Skeletal muscle satellite cell (primary cell): ENCODE measurements at regions not wholly inside any gene's neighbourhood (a gene's known extent, or its start where the extent isn't known, plus 50 kb on each side); places are given as distances from the start of the nearest gene placed in this dataset.

Experiments
- H3K27me3 ChIP-seq: 2 replicates; pipeline ENCODE4 v1.7.0; 2013; ENCODE audit warnings: low read length; ENCODE audit not compliant: control insufficient read depth, insufficient read depth
- H3K36me3 ChIP-seq: 2 replicates; pipeline ENCODE4 v1.7.0; 2013; ENCODE audit warnings: mild to moderate bottlenecking, control low read depth, low read length; ENCODE audit not compliant: insufficient read depth
- H3K4me1 ChIP-seq: 2 replicates; pipeline ENCODE4 v1.7.0; 2013; ENCODE audit warnings: low read length; ENCODE audit not compliant: control insufficient read depth, insufficient read depth
- H3K4me2 ChIP-seq: 2 replicates; pipeline ENCODE4 v1.7.0; 2013; ENCODE audit warnings: mild to moderate bottlenecking, low read length
- H3K4me3 ChIP-seq: 2 replicates; pipeline ENCODE4 v1.7.0; 2013; ENCODE audit warnings: low read length
- H3K9ac ChIP-seq: 2 replicates; pipeline ENCODE4 v1.7.0; 2013; ENCODE audit warnings: mild to moderate bottlenecking, low read depth, low read length, moderate library complexity
- H3K9me3 ChIP-seq: replicated peaks from 2 replicates; pipeline ENCODE4 v1.7.0; 2013; ENCODE audit warnings: mild to moderate bottlenecking, control low read depth, low read length

GRCh38 chr22:44578516-44579230 lies 80.6 kb upstream of the RTL6 start:
- Histone ChIP-seq H3K4me2 (no peak overlapping the region), H3K4me1 (peaks cover 9% of the 10 kb centered on the region), H3K27me3 (peaks cover 60% of the 10 kb centered on the region), H3K4me3 (no peak overlapping the region), H3K36me3 (no peaks in the 10 kb centered on the region), H3K9ac (no peak overlapping the region), H3K9me3 (no peaks in the 10 kb centered on the region)

DNA sequence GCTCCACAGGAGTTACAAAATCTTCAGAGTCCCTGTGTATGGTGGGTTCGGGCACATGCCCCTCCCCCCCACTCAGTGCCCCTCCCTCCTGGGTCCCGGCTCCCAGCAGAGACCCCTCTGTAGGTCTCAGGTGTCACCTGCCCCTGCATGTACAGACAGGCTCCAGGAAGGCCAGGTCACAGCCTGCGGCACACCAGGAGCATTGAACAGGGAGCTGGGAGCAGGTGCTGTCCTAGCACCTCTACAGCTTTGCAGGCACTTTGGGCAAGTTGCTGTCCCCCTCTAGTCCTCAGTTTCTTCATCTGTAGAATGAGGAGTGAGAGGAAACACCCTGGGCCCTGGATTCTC lies 80.1 kb upstream of the RTL6 start:
- H3K9ac ChIP-seq = no peak overlapping the region
- H3K9me3 ChIP-seq = no peaks in the 10 kb centered on the region
- no peak overlapping the region for H3K4me2 ChIP-seq
- H3K4me1 ChIP-seq = peaks cover 11% of the 10 kb centered on the region
- H3K4me3 ChIP-seq = no peak overlapping the region
- H3K27me3 ChIP-seq = peaks cover 57% of the 10 kb centered on the region
- no peaks in the 10 kb centered on the region for H3K36me3 ChIP-seq

DNA sequence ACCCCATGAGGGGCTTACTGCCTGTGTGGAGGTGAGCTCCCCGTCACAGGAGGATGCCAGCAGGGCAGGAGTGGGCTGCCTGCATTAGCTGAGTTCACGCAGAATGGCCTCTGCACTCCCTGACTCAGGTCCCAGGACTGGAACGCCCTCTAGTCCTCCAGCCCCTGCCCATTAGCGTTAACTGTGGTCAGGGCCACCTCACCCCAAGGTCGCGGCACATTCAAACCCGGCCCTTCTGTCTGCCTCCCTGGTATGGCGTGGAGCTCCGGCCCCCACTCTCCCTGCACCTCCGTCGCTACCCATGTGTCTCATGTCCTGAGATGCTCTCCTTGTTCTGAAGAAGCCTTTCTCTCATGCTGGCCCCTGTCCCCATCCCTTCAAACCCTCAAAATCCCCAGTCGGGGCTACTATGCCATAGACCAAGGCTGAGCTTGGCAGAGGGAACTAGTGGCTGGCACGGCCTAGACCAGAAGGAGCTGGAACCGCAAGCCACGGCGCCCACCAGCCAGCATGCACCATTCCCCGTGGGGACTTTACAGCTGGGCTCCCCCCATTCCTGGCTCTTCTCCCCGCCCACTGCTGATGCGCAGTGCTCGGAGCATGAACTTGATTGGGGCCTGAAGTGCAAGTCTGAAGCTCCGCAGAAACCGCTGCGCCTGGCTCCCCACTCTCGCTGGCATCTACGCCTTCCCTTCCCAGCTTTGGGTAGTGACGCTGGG lies 79.5 kb upstream of the RTL6 start:
- H3K4me2 ChIP-seq = no peak overlapping the region
- no peaks in the 10 kb centered on the region for H3K36me3 ChIP-seq

DNA sequence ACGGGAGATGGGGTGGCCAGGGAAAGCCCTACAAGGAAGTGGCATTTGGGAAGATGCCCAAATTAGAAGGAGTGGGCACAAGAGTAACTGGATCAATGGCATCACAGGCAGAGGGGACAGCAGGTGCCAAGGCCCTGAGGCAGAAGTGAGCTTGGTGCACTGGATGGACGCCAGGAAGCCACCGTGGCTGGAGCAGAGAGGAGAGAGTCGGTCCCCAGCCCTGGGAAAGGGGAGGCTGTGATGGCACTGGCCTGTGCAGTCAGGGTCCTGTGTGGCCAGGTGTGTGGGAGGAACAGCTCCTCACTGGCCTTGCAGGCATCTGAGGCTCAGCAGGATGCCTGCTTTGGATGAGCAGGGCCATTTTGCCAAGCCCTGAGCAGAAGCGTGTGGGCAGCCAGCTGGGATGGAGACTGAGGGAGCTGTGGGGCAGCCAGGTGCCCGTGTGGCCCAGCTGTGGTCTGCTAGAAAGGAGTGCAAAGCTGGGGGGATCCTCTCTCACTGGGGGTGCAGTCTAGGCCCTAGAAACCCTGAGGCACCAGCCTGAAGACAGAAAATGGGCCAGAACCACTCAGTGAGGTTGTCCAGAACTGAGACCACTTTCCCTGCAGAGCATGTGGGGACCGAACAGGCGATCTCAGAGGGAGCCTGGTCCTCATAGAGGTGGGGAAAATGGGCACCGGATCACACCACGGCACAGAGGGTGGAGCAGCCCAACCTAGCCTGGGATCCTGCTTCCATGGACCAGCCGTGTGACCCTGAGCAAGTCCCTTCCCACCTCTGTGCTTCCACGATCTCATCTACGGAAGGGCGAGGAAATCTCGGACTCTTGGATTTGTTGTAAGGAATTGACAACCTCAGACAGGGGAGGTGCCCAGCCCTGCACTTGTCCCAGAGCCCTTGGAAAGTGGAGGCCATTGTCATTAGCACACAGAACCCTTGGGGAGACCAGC lies 78.6 kb upstream of the RTL6 start:
- no peak overlapping the region for H3K9ac ChIP-seq
- no peak overlapping the region for H3K4me2 ChIP-seq
- peaks cover 11% of the 10 kb centered on the region for H3K4me1 ChIP-seq
- H3K36me3 ChIP-seq = no peaks in the 10 kb centered on the region
- peaks cover 56% of the 10 kb centered on the region for H3K27me3 ChIP-seq
- H3K9me3 ChIP-seq = no peaks in the 10 kb centered on the region
- no peak overlapping the region for H3K4me3 ChIP-seq

More for the DNA sequence above, 79.5 kb upstream of the RTL6 start:
- Histone ChIP-seq H3K9me3 (no peaks in the 10 kb centered on the region), H3K4me3 (no peak overlapping the region), H3K4me1 (peaks cover 11% of the 10 kb centered on the region), H3K27me3 (peaks cover 54% of the 10 kb centered on the region), H3K9ac (no peak overlapping the region)

GRCh38 chr22:44575381-44576268 lies 77.6 kb upstream of the RTL6 start:
- Histone ChIP-seq H3K4me2 (no peak overlapping the region), H3K4me1 (peaks cover 11% of the 10 kb centered on the region), H3K36me3 (no peaks in the 10 kb centered on the region), H3K9ac (no peak overlapping the region), H3K27me3 (peaks cover 56% of the 10 kb centered on the region), H3K4me3 (no peak overlapping the region), H3K9me3 (no peaks in the 10 kb centered on the region)

DNA sequence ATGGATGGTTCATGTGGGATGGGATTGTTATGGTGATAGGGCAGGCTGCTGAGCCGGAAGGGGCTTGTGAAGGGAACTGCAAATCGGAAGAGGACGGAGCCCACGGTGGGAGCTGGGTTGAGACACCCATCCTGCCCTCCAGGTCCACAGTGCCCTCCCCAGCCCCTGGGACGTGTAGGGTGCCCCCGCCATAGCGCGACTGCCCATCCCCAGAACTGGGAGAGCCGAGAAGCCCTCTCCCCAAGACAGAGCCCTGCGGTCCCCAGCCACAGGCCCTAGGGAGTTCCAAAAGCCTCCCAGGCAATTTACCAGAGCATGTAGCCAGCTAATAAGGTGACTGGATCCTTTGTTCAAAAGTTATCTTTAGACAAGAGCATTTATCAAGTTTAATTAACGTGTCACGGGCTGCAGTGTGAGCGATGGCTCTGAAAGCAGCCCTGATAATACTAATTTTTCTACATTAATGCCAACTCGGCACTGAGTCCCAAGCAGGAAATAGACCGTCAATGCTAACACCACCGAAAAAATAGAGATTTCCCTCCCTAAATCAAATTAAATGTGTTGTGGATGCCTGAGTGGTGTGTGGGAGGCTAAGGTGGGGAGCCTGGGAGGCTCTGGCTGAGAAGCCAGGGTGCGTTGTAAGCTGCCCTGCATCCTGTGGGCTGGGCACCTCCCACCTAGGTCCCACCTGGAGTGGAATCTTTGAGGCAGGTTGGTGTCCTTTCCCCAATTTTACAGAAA lies 76.8 kb upstream of the RTL6 start:
- H3K9me3 ChIP-seq = no peaks in the 10 kb centered on the region
- peak overlapping the region; percentile 22 for H3K4me3 ChIP-seq
- peaks cover 11% of the 10 kb centered on the region for H3K4me1 ChIP-seq
- H3K36me3 ChIP-seq = no peaks in the 10 kb centered on the region
- peaks cover 55% of the 10 kb centered on the region for H3K27me3 ChIP-seq
- H3K4me2 ChIP-seq = no peak overlapping the region
- no peak overlapping the region for H3K9ac ChIP-seq

- Histone ChIP-seq H3K9ac (no peak overlapping the region), H3K27me3 (peaks cover 49% of the 10 kb centered on the region), H3K4me2 (no peak overlapping the region), H3K4me3 (peak overlapping the region; percentile 22), H3K4me1 (peaks cover 11% of the 10 kb centered on the region), H3K36me3 (no peaks in the 10 kb centered on the region), H3K9me3 (no peaks in the 10 kb centered on the region)
Measured at GRCh38 chr22:44574057-44574639, 76.1 kb upstream of the RTL6 start.

GRCh38 chr22:44573451-44573850 lies 75.4 kb upstream of the RTL6 start:
- no peak overlapping the region for H3K9ac ChIP-seq
- H3K27me3 ChIP-seq = peaks cover 42% of the 10 kb centered on the region
- H3K4me2 ChIP-seq = no peak overlapping the region
- H3K36me3 ChIP-seq = no peaks in the 10 kb centered on the region
- no peaks in the 10 kb centered on the region for H3K9me3 ChIP-seq
- H3K4me3 ChIP-seq = no peak overlapping the region
- H3K4me1 ChIP-seq = peaks cover 11% of the 10 kb centered on the region

DNA sequence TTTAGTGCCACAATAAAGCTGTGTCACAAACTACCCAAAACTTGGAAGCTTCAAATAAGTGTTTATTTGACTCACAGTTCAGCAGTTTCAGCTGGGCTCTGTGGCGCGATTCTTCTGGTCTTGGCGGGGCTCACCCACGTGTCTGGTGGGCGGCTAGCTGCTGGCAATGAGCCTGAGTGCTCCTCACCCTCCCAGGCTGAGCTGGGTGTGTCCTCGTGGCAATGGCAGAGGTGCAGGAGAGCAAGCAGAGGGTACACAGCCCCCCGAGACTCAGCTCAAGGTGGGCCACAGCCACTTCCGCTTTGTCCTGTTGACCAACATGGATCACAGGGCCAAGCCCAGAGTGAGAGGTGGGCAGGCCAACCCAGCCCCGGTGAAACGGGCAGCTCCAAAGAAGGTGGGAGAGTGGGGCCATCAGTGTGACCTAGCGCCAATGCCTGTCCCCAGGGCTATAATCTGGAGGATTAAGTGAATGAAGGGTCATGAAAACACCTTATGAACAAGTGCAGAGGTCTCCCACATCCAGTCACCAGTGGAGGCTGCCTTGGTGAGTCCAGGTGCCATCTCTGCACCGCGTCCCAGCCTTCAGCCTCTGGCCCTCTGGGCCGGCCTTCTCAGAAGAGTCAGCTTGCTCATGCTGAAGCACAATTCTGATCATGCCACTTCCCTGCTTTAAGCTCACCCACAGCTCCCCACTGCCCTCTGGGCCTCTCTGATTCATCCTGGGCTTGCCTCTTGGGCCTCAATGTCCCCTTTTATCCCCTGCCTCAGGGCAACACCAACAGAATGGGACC lies 74.6 kb upstream of the RTL6 start:
- Histone ChIP-seq H3K4me2 (no peak overlapping the region), H3K9me3 (no peaks in the 10 kb centered on the region), H3K9ac (no peak overlapping the region), H3K4me1 (peaks cover 11% of the 10 kb centered on the region), H3K27me3 (peaks cover 39% of the 10 kb centered on the region), H3K4me3 (no peak overlapping the region), H3K36me3 (no peaks in the 10 kb centered on the region)
